ENCODE measurements at regions not wholly inside any gene's neighbourhood (a gene's known extent, or its start where the extent isn't known, plus 50 kb on each side); places are given as distances from the start of the nearest gene placed in this dataset.

DNA sequence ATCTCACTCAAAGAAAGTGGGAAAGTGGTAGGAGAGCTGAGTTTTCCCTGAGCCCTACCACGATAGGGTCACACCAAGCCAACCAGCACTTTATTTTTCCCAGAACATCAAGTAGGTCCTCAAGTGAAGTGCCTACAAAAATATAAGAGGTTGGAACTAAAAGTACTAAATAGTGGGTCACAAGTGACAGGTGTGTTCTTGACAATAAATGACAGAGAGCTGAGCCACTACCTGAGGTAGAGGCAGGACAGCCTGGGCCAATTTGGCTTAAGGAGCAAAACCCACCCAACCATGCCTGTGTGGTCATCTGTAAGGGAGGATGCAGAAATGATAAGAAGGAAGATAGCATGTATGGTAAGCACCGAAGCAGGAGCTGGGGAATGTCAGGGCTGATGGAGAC is 154.8 kb upstream of the SSTR4 start:
- Histone ChIP-seq H3K27ac (no peak overlapping the region), H3K9me3 (no peaks in the 10 kb centered on the region)

DNA sequence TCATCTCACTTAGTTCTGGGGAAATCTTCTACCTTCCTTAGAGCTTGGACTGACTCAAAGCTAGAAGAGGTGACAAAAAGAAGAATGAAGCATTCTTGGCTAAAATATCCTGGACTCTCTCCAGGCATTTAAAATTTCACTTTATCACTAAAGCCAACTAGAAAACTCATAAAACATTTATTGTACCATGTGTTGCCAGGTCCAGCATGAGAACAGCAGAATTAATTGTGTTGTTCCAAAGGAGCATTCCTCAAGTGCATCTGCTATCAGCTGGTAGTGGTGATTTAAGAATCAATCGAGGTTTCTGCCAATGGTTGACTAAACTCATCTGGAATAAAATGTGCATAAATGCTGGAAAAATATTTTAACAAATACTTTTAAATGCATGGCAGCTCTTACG is 147.3 kb upstream of the SSTR4 start:
- Histone ChIP-seq H3K4me3 (no peak overlapping the region), H3K9me3 (no peaks in the 10 kb centered on the region), H3K27me3 (no peaks in the 10 kb centered on the region), H3K4me1 (no peaks in the 10 kb centered on the region), H3K27ac (no peak overlapping the region), H3K36me3 (no peaks in the 10 kb centered on the region)
- 38 to 68% methylated on average over 2 of the region's 2 CpGs for WGBS, 2 donors
- TF ChIP-seq, protein P1, sequence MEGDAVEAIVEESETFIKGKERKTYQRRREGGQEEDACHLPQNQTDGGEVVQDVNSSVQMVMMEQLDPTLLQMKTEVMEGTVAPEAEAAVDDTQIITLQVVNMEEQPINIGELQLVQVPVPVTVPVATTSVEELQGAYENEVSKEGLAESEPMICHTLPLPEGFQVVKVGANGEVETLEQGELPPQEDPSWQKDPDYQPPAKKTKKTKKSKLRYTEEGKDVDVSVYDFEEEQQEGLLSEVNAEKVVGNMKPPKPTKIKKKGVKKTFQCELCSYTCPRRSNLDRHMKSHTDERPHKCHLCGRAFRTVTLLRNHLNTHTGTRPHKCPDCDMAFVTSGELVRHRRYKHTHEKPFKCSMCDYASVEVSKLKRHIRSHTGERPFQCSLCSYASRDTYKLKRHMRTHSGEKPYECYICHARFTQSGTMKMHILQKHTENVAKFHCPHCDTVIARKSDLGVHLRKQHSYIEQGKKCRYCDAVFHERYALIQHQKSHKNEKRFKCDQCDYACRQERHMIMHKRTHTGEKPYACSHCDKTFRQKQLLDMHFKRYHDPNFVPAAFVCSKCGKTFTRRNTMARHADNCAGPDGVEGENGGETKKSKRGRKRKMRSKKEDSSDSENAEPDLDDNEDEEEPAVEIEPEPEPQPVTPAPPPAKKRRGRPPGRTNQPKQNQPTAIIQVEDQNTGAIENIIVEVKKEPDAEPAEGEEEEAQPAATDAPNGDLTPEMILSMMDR (IDR thresholded peaks at IDR 0.05), result no peak
- TF ChIP-seq POLR2A (IDR thresholded peaks at IDR 0.05), result no peak
- no peak for TF ChIP-seq POLR2AphosphoS5 (IDR thresholded peaks at IDR 0.05)
- TF ChIP-seq EP300 (IDR thresholded peaks at IDR 0.05), result no peak
- intact Hi-C loops (cut with DNase I), result no loop called here
- no peak for DNase-seq

More for the DNA sequence above, 154.8 kb upstream of the SSTR4 start:
- WGBS, 2 donors, result 57 to 72% methylated on average over 2 of the region's 2 CpGs
- no peaks in the 10 kb centered on the region for H3K36me3 ChIP-seq
- no peak for DNase-seq
- no peak for TF ChIP-seq POLR2A (IDR thresholded peaks at IDR 0.05)
- TF ChIP-seq EP300 (IDR thresholded peaks at IDR 0.05), result no peak
- TF ChIP-seq, protein P1 (IDR thresholded peaks at IDR 0.05), result no peak
- no peak for TF ChIP-seq POLR2AphosphoS5 (IDR thresholded peaks at IDR 0.05)
- no peaks in the 10 kb centered on the region for H3K27me3 ChIP-seq
- intact Hi-C loops (cut with DNase I), result no loop called here
- no peaks in the 10 kb centered on the region for H3K4me1 ChIP-seq
- no peak overlapping the region for H3K4me3 ChIP-seq

DNA sequence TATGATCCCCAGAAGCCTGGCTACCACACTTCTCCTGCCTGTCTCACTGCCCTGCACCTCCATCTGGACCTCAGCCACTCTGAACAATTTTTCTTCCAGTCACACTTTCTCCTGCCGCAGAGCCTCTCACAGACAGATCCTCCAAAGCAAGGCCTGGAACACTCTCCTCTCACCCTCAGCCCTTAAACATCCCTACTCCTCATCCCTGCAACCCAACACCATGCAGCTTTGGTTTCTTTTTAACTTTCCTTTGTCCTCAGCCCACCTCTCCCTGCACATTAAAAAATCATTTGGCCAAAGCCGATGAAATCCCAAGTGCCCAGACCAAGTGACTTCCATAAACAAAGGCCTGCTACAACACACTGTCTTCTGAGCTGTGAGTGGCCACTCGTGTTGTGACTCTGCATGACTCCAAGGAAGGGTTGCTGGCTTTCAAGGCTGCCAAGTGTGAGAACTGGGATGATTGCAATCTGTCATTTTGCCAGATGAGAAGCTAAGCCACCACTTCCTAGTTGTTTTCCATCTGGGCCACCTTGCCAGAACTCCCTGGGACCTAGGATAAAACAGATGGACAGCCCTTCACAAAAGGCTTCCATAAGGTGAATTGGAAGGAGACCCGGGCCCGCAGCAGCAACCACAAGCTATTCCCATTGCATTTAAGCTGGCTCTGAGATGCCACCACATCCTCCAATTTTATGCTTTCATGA is 144.4 kb upstream of the SSTR4 start:
- 77 to 82% methylated on average over 5 of the region's 5 CpGs for whole genome bisulfite sequencing, 2 donors
- intact Hi-C loops (cut with DNase I), result no loop called here
- Histone ChIP-seq H3K9me3 (no peaks in the 10 kb centered on the region), H3K36me3 (no peaks in the 10 kb centered on the region), H3K4me3 (no peak overlapping the region), H3K4me1 (no peaks in the 10 kb centered on the region), H3K27me3 (no peaks in the 10 kb centered on the region), H3K27ac (no peak overlapping the region)
- DNase-seq, result no peak
- no peak for TF ChIP-seq POLR2A (IDR thresholded peaks at IDR 0.05)
- TF ChIP-seq, protein P1 (IDR thresholded peaks at IDR 0.05), result no peak
- TF ChIP-seq POLR2AphosphoS5 (IDR thresholded peaks at IDR 0.05), result no peak
- TF ChIP-seq EP300 (IDR thresholded peaks at IDR 0.05), result no peak

DNA sequence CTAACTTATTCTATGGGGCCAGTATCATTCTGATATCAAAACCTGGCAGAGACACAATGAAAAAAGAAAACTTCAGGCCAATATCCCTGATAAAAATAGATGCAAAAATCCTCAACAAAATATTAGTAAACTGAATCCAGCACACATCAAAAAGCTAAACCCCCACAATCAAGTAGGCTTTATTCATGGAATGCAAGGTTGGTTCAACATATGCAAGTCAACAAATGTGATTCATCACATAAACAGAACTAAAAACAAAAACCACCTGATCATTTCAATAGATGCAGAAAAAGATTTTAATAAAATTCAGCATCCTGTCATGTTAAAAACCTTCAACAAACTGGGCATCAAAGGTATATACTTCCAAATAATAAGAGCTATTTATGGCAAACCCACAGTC is 133.9 kb upstream of the SSTR4 start:
- no peaks in the 10 kb centered on the region for H3K27me3 ChIP-seq
- H3K9me3 ChIP-seq, result peaks cover 0 to 3% (median under 1%) of the 10 kb centered on the region in 4 donors
- H3K36me3 ChIP-seq, result no peaks in the 10 kb centered on the region
- H3K4me1 ChIP-seq, result no peaks in the 10 kb centered on the region
- no peak overlapping the region for H3K27ac ChIP-seq
- no peak for DNase-seq
- intact Hi-C loops (cut with DNase I), result no loop called here
- no peak overlapping the region for H3K4me3 ChIP-seq
- TF ChIP-seq, protein P1 (IDR thresholded peaks at IDR 0.05), result no peak
- TF ChIP-seq POLR2A (IDR thresholded peaks at IDR 0.05) (no peak), POLR2AphosphoS5 (IDR thresholded peaks at IDR 0.05) (no peak), EP300 (IDR thresholded peaks at IDR 0.05) (no peak)

DNA sequence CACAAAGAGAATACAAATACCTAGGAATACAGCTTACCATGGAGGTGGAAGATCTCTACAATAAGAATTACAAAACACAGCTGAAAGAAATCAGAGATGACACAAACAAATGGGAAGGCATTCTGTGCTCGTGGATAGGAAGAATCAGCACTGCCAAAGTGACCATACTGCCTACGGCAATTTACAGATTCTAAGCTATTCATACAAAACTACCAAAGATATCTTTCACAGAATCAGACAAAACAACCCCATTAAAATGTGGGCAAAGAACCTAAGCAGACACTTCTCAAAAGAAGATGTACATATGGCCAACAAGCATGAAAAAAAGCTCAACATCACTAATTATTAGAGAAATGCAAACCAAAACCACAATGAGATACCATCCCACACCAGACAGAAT is 133.2 kb upstream of the SSTR4 start:
- intact Hi-C loops (cut with DNase I), result no loop called here
- peaks cover 0 to 3% (median under 1%) of the 10 kb centered on the region in 4 donors for H3K9me3 ChIP-seq
- H3K27ac ChIP-seq, result no peak overlapping the region
- H3K4me1 ChIP-seq, result no peaks in the 10 kb centered on the region
- no peak for TF ChIP-seq POLR2A (IDR thresholded peaks at IDR 0.05)
- TF ChIP-seq, protein P1 (IDR thresholded peaks at IDR 0.05), result no peak
- TF ChIP-seq EP300 (IDR thresholded peaks at IDR 0.05), result no peak
- TF ChIP-seq POLR2AphosphoS5 (IDR thresholded peaks at IDR 0.05), result no peak
- H3K27me3 ChIP-seq, result no peaks in the 10 kb centered on the region
- no peaks in the 10 kb centered on the region for H3K36me3 ChIP-seq
- no peak overlapping the region for H3K4me3 ChIP-seq
- no peak for DNase-seq
- WGBS, 2 donors, result 51 to 81% methylated on average over 2 of the region's 2 CpGs

Data from sigmoid colon (tissue), 6 donors.